ENCODE measurements at regions not wholly inside any gene's neighbourhood (a gene's known extent, or its start where the extent isn't known, plus 50 kb on each side); places are given as distances from the start of the nearest gene placed in this dataset.

- H3K27ac ChIP-seq (ENCODE audit: low read depth, low read length) = no peak overlapping the region
- H3K4me3 ChIP-seq (ENCODE audit: insufficient read depth, low read length, poor library complexity, severe bottlenecking) = no peak overlapping the region
- no peaks in the 10 kb centered on the region for H3K9me2 ChIP-seq (replicated peaks; ENCODE audit: insufficient read depth, low read length)
- H3K9ac ChIP-seq (ENCODE audit: low read length) = no peak overlapping the region
- no peak overlapping the region for H2AFZ ChIP-seq (ENCODE audit: low read depth, low read length, severe bottlenecking)
- no peaks in the 10 kb centered on the region for H4K20me1 ChIP-seq (ENCODE audit: low read depth, low read length)
- TF ChIP-seq CTCF (IDR thresholded peaks at IDR 0.05; ENCODE audit: insufficient read depth, low read length, poor library complexity, severe bottlenecking) (no peak), EZH2phosphoT487 (conservative IDR thresholded peaks at IDR 0.05; ENCODE audit: low read length) (no peak)
- H3K27me3 ChIP-seq (ENCODE audit: low read length) = no peaks in the 10 kb centered on the region
- no peaks in the 10 kb centered on the region for H3K9me3 ChIP-seq (ENCODE audit: insufficient read depth, low read length)
- H3F3A ChIP-seq (ENCODE audit: insufficient read depth) = no peaks in the 10 kb centered on the region
- no peak overlapping the region for H3K4me2 ChIP-seq (ENCODE audit: low read depth, low read length, poor library complexity, severe bottlenecking)
- no peaks in the 10 kb centered on the region for H3K36me3 ChIP-seq (ENCODE audit: low read length)
- no peaks in the 10 kb centered on the region for H3K79me2 ChIP-seq (ENCODE audit: insufficient read depth, low read length)
Observed at GRCh38 chr5:173507171-173507570, 109.3 kb downstream of the BOD1 start.

- H3K36me3 ChIP-seq (ENCODE audit: low read length) = no peaks in the 10 kb centered on the region
- no peaks in the 10 kb centered on the region for H3K27me3 ChIP-seq (ENCODE audit: low read length)
- no peaks in the 10 kb centered on the region for H3F3A ChIP-seq (ENCODE audit: insufficient read depth)
- no peak overlapping the region for H3K4me3 ChIP-seq (ENCODE audit: insufficient read depth, low read length, poor library complexity, severe bottlenecking)
- no peak overlapping the region for H2AFZ ChIP-seq (ENCODE audit: low read depth, low read length, severe bottlenecking)
- no peak overlapping the region for H3K9ac ChIP-seq (ENCODE audit: low read length)
- H3K9me2 ChIP-seq (replicated peaks; ENCODE audit: insufficient read depth, low read length) = no peaks in the 10 kb centered on the region
- TF ChIP-seq EZH2phosphoT487 (conservative IDR thresholded peaks at IDR 0.05; ENCODE audit: low read length) (no peak), CTCF (IDR thresholded peaks at IDR 0.05; ENCODE audit: insufficient read depth, low read length, poor library complexity, severe bottlenecking) (no peak)
- no peaks in the 10 kb centered on the region for H3K79me2 ChIP-seq (ENCODE audit: insufficient read depth, low read length)
- no peak overlapping the region for H3K27ac ChIP-seq (ENCODE audit: low read depth, low read length)
- no peak overlapping the region for H3K4me2 ChIP-seq (ENCODE audit: low read depth, low read length, poor library complexity, severe bottlenecking)
- H4K20me1 ChIP-seq (ENCODE audit: low read depth, low read length) = no peaks in the 10 kb centered on the region
- H3K9me3 ChIP-seq (ENCODE audit: insufficient read depth, low read length) = no peaks in the 10 kb centered on the region
Observed at GRCh38 chr5:173505634-173506033, 110.8 kb downstream of the BOD1 start.

GRCh38 chr5:173501922-173502321 lies 114.5 kb downstream of the BOD1 start:
- Histone ChIP-seq H3K27ac (ENCODE audit: low read depth, low read length) (no peak overlapping the region), H2AFZ (ENCODE audit: low read depth, low read length, severe bottlenecking) (no peak overlapping the region), H3F3A (ENCODE audit: insufficient read depth) (no peaks in the 10 kb centered on the region), H3K4me2 (ENCODE audit: low read depth, low read length, poor library complexity, severe bottlenecking) (no peak overlapping the region), H3K79me2 (ENCODE audit: insufficient read depth, low read length) (no peaks in the 10 kb centered on the region), H3K4me3 (ENCODE audit: insufficient read depth, low read length, poor library complexity, severe bottlenecking) (no peak overlapping the region), H3K9ac (ENCODE audit: low read length) (no peak overlapping the region), H4K20me1 (ENCODE audit: low read depth, low read length) (no peaks in the 10 kb centered on the region), H3K9me3 (ENCODE audit: insufficient read depth, low read length) (no peaks in the 10 kb centered on the region), H3K36me3 (ENCODE audit: low read length) (no peaks in the 10 kb centered on the region), H3K9me2 (replicated peaks; ENCODE audit: insufficient read depth, low read length) (no peaks in the 10 kb centered on the region), H3K27me3 (ENCODE audit: low read length) (no peaks in the 10 kb centered on the region)
- TF ChIP-seq CTCF (IDR thresholded peaks at IDR 0.05; ENCODE audit: insufficient read depth, low read length, poor library complexity, severe bottlenecking) (no peak), EZH2phosphoT487 (conservative IDR thresholded peaks at IDR 0.05; ENCODE audit: low read length) (no peak)

Data from SU-DHL-6 (cell line).